D721Med (cell line): ENCODE measurements at regions not wholly inside any gene's neighbourhood (a gene's known extent, or its start where the extent isn't known, plus 50 kb on each side); places are given as distances from the start of the nearest gene placed in this dataset.

Source experiments
- DNase-seq: peaks from one replicate; pipeline ENCODE4 v3.0.0; 2011; ENCODE audit warnings: low spot score; ENCODE audit not compliant: insufficient read length
- FAIRE-seq: peaks from 2 replicates; lab custom pipeline; 2011; peaks lifted over from hg19 to GRCh38; lab: Jason Lieb, UNC
- CTCF ChIP-seq: IDR thresholded peaks from 2 replicates; pipeline ENCODE4 v1.5.1; 2012; ENCODE audit warnings: mild to moderate bottlenecking, control low read depth; ENCODE audit not compliant: insufficient read depth; ENCODE audit errors: missing control alignments

DNA sequence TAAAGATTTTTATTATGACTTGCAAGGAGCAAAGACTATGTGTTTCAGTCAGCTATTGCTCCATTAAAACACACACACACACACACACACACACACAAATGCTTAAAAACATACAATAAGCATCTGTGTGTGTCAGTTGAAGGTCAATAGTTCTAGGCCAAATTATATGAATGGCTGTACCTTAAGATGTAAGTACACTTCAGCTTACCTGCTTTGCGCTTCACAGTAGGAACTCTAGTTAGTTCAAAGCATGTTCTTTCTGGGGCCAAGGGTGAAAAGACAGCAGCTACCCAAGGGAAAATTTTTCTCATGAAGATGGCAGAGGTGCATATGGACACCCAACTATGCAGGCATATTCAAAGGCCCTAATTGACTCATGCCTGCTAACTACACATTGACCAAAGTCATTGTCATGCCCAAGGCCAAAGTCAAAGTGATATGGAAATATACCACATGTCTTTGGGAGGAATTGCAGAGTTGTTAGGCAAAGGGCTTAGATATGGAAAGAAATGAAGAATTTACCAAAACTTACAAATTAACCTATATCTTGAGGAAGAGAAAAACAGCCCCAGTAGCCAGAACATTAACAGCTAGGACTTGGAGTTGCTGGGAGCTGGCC lies 61.9 kb upstream of the BTN3A2 start:
- FAIRE-seq (no peak), DNase-seq (no peak)
- TF ChIP-seq CTCF, result no peak

DNA sequence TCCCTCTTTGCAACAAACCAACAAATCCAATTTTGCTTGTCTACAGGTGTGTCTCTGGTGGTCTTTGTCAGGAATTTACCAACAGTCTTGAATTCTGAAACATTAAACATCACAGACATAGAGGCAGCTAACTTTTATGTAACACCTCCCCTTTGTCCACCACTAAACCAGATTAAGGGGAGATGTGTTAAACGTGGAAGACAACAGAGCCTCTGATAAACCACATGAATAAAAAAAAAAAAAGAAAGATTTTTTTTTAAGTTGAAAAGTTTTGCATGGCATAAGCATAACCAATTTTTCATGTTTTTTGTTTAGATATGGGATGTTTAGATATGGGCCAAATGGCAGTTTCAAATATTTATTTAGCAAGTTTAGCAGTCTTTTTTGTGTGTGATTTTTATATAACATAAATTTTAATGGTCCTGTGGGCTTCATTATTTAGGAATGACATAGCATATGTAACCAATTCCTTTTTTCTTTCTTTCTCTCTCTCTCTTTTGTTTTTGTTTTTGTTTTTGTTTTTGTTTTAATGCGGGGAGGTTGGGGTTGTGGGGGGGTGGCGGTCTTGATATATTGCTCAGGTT lies 60.7 kb upstream of the BTN3A2 start:
- TF ChIP-seq CTCF, result no peak
- DNase-seq, result no peak
- FAIRE-seq, result no peak

- no peak for TF ChIP-seq CTCF
- FAIRE-seq (no peak), DNase-seq (no peak)
Measured at GRCh38 chr6:26304797-26305640, 60.0 kb upstream of the BTN3A2 start.

GRCh38 chr6:26305641-26305969 lies 59.4 kb upstream of the BTN3A2 start:
- DNase-seq (no peak), FAIRE-seq (no peak)
- no peak for TF ChIP-seq CTCF

DNA sequence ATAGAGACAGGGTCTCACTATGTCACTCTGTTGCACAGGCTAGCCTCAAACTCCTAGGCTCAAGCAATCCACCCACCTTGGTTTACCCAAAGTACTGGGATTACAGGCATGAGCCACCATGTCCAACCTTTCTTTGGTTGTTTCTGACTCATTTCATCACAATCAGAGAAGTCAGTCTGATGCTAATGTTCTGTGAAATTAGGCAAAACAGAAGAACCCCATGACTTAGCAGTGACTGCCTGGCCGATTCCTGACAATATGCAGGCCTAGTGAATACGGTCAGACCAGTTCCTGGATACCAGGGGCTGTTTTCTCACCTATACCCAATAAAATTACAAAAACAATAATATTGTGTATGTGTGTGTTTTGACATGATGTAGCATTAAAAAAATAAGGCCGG lies 58.8 kb upstream of the BTN3A2 start:
- TF ChIP-seq CTCF, result no peak
- no peak for DNase-seq
- no peak for FAIRE-seq

DNA sequence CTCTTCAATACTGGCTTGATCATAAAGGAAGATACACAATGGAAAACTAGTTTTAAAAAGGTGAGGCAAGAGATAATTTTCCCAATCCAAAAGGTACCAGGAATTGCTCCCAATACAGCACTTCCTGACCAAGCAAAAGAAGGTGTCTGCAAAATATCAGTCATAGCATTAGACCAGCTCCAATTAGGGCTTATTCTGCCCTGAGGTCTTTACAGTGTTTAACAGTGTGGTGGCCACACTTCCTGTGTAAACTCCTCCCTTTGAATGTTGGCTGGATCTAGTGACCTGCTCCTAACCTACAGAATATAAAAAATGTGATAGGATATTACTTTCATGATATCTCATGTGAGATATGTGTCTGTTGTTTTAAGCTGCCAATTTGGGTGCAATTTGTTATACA lies 57.1 kb upstream of the BTN3A2 start:
- no peak for DNase-seq
- TF ChIP-seq CTCF, result no peak
- no peak for FAIRE-seq

DNA sequence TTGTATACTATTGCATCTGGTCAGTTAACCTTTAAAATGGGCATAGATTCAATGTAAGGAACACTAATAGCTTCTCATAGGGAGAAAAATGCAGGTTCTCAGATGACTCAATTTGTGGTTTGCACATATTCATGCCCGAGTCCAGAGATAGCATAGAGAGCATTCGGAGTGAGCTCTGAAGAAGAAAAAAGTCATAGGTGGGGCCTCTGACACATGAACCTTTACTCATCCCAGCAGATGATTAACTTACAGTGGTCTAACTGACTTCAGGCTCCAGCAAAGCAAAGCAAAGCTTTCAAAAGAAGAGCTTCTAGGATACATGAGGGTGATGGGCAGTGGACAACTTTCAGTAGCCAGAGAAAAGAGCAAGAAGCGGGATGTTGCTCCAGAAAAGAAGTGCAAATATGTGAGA lies 55.3 kb upstream of the BTN3A2 start:
- no peak for FAIRE-seq
- TF ChIP-seq CTCF, result no peak
- DNase-seq, result no peak
